ENCODE measurements at regions not wholly inside any gene's neighbourhood (a gene's known extent, or its start where the extent isn't known, plus 50 kb on each side); places are given as distances from the start of the nearest gene placed in this dataset.

GRCh38 chr16:58912571-58912970 is 178.5 kb upstream of the GOT2 start:
- no peaks in the 10 kb centered on the region for H4K20me1 ChIP-seq (ENCODE audit: insufficient read depth, low read length)
- no peak overlapping the region for H3K27ac ChIP-seq (ENCODE audit: low read depth, low read length)
- H2AFZ ChIP-seq (ENCODE audit: low read length): no peak overlapping the region
- H3K27me3 ChIP-seq (ENCODE audit: insufficient read depth, low read length): no peaks in the 10 kb centered on the region
- TF ChIP-seq CTCF (IDR thresholded peaks at IDR 0.05; ENCODE audit: extremely low read depth, low read depth, low read length): no peak
- H3K4me2 ChIP-seq (ENCODE audit: insufficient read depth, low read length): no peak overlapping the region
- H3K79me2 ChIP-seq (ENCODE audit: insufficient read depth, low read length): no peaks in the 10 kb centered on the region
- H3K4me3 ChIP-seq (ENCODE audit: insufficient read depth, low read length): no peak overlapping the region
- DNase-seq (ENCODE audit: insufficient read length, low spot score, missing footprints): no peak
- H3K4me1 ChIP-seq (ENCODE audit: insufficient read depth, low read length): no peaks in the 10 kb centered on the region
- no peaks in the 10 kb centered on the region for H3K36me3 ChIP-seq (ENCODE audit: insufficient read depth, low read length)
- no peaks in the 10 kb centered on the region for H3K9me3 ChIP-seq (ENCODE audit: low read depth, low read length)

- Histone ChIP-seq H2AFZ (ENCODE audit: low read length) (no peak overlapping the region), H3K4me1 (ENCODE audit: insufficient read depth, low read length) (no peaks in the 10 kb centered on the region), H3K36me3 (ENCODE audit: insufficient read depth, low read length) (no peaks in the 10 kb centered on the region), H3K4me3 (ENCODE audit: insufficient read depth, low read length) (no peak overlapping the region), H4K20me1 (ENCODE audit: insufficient read depth, low read length) (no peaks in the 10 kb centered on the region), H3K79me2 (ENCODE audit: insufficient read depth, low read length) (no peaks in the 10 kb centered on the region), H3K4me2 (ENCODE audit: insufficient read depth, low read length) (no peak overlapping the region), H3K27me3 (ENCODE audit: insufficient read depth, low read length) (no peaks in the 10 kb centered on the region), H3K9me3 (ENCODE audit: low read depth, low read length) (no peaks in the 10 kb centered on the region), H3K27ac (ENCODE audit: low read depth, low read length) (no peak overlapping the region)
- TF ChIP-seq CTCF (IDR thresholded peaks at IDR 0.05; ENCODE audit: extremely low read depth, low read depth, low read length): no peak
- no peak for DNase-seq (ENCODE audit: insufficient read length, low spot score, missing footprints)
Measured at GRCh38 chr16:58906981-58907715, 173.0 kb upstream of the GOT2 start.

- TF ChIP-seq CTCF (IDR thresholded peaks at IDR 0.05; ENCODE audit: extremely low read depth, low read depth, low read length): no peak
- H3K9me3 ChIP-seq (ENCODE audit: low read depth, low read length): no peaks in the 10 kb centered on the region
- no peak overlapping the region for H3K27ac ChIP-seq (ENCODE audit: low read depth, low read length)
- H3K4me2 ChIP-seq (ENCODE audit: insufficient read depth, low read length): no peak overlapping the region
- H3K36me3 ChIP-seq (ENCODE audit: insufficient read depth, low read length): no peaks in the 10 kb centered on the region
- H2AFZ ChIP-seq (ENCODE audit: low read length): no peak overlapping the region
- H3K27me3 ChIP-seq (ENCODE audit: insufficient read depth, low read length): no peaks in the 10 kb centered on the region
- DNase-seq (ENCODE audit: insufficient read length, low spot score, missing footprints): no peak
- no peaks in the 10 kb centered on the region for H4K20me1 ChIP-seq (ENCODE audit: insufficient read depth, low read length)
- no peak overlapping the region for H3K4me3 ChIP-seq (ENCODE audit: insufficient read depth, low read length)
- no peaks in the 10 kb centered on the region for H3K79me2 ChIP-seq (ENCODE audit: insufficient read depth, low read length)
- no peaks in the 10 kb centered on the region for H3K4me1 ChIP-seq (ENCODE audit: insufficient read depth, low read length)
Measured at GRCh38 chr16:58904291-58904690, 170.2 kb upstream of the GOT2 start.

GRCh38 chr16:58889516-58889915 is 155.4 kb upstream of the GOT2 start:
- DNase-seq (ENCODE audit: insufficient read length, low spot score, missing footprints): peak; percentile 38
- Histone ChIP-seq H3K4me2 (ENCODE audit: insufficient read depth, low read length) (no peak overlapping the region), H3K4me1 (ENCODE audit: insufficient read depth, low read length) (no peaks in the 10 kb centered on the region), H3K79me2 (ENCODE audit: insufficient read depth, low read length) (no peaks in the 10 kb centered on the region), H3K27ac (ENCODE audit: low read depth, low read length) (no peak overlapping the region), H3K36me3 (ENCODE audit: insufficient read depth, low read length) (no peaks in the 10 kb centered on the region), H4K20me1 (ENCODE audit: insufficient read depth, low read length) (no peaks in the 10 kb centered on the region), H3K27me3 (ENCODE audit: insufficient read depth, low read length) (no peaks in the 10 kb centered on the region), H3K9me3 (ENCODE audit: low read depth, low read length) (no peaks in the 10 kb centered on the region), H3K4me3 (ENCODE audit: insufficient read depth, low read length) (no peak overlapping the region), H2AFZ (ENCODE audit: low read length) (no peak overlapping the region)
- no peak for TF ChIP-seq CTCF (IDR thresholded peaks at IDR 0.05; ENCODE audit: extremely low read depth, low read depth, low read length)
